Naive thymus-derived CD4-positive, alpha-beta T cell (primary cell): ENCODE measurements at regions not wholly inside any gene's neighbourhood (a gene's known extent, or its start where the extent isn't known, plus 50 kb on each side); places are given as distances from the start of the nearest gene placed in this dataset.

Experiments used
- ATAC-seq: fragments of 150-1000 bp; cut with Tn5 transposase; 2 replicates; pipeline ENCODE4 v1.10.0; 2021; ENCODE audit warnings: mild to moderate bottlenecking, moderate library complexity
- CTCF ChIA-PET: fragments of 350-600 bp; sonication (Branson Sonifier 250); formaldehyde crosslinking; loops from one replicate; lab custom pipeline; 2021; ENCODE audit warnings: antibody characterized with exemption; lab: Charles Lee
- POLR2A ChIA-PET: fragments of 350-600 bp; sonication (Branson Sonifier 250); formaldehyde crosslinking; loops from one replicate; lab custom pipeline; 2021; ENCODE audit warnings: antibody characterized with exemption, inconsistent platforms; lab: Charles Lee
- DNase-seq, 9 donors: peaks; one replicate each; pipeline versions ENCODE4 v3.0.0 to v3.0.0-alpha.2; 2020 to 2022; ENCODE audit warnings: mixed read lengths in 1 of 9
- H3K27ac ChIP-seq: one replicate; pipeline ENCODE4 v1.7.0; 2013; ENCODE audit warnings: mild to moderate bottlenecking, low read depth, low read length, moderate library complexity
- H3K27me3 ChIP-seq, 2 donors: one replicate each; pipeline ENCODE4 v1.7.0; 2013; ENCODE audit warnings: low read length in 2 of 2, mild to moderate bottlenecking in 2 of 2, moderate library complexity in 2 of 2; ENCODE audit not compliant: control insufficient read depth in 2 of 2, insufficient read depth in 2 of 2
- H3K36me3 ChIP-seq, 3 experiments: 1 replicate in 2 of 3; 2 replicates in 1 of 3; pipeline ENCODE4 v1.7.0; 2013; ENCODE audit warnings: low read length in 3 of 3, mild to moderate bottlenecking in 3 of 3, moderate library complexity in 1 of 3; ENCODE audit not compliant: insufficient read depth in 3 of 3, control insufficient read depth in 2 of 3
- H3K4me1 ChIP-seq, 2 donors: one replicate each; pipeline ENCODE4 v1.7.0; 2013; ENCODE audit warnings: low read length in 2 of 2, mild to moderate bottlenecking in 2 of 2, moderate library complexity in 1 of 2; ENCODE audit not compliant: control insufficient read depth in 2 of 2, insufficient read depth in 2 of 2
- H3K4me3 ChIP-seq: 2 replicates; pipeline ENCODE4 v1.7.0; 2013; ENCODE audit warnings: mild to moderate bottlenecking, low read length
- H3K9me3 ChIP-seq, 3 experiments: 1 replicate in 2 of 3; 2 replicates in 1 of 3; pipeline ENCODE4 v1.7.0; 2013; ENCODE audit warnings: low read length in 3 of 3; ENCODE audit not compliant: control insufficient read depth in 2 of 3
- H3K27ac Mint-ChIP-seq, 9 donors: one replicate each; pipeline ENCODE4 v1.8.0; 2020 to 2022; ENCODE audit warnings: mixed read lengths in 9 of 9, mild to moderate bottlenecking in 8 of 9, moderate library complexity in 5 of 9, inconsistent platforms in 2 of 9
- H3K27me3 Mint-ChIP-seq, 5 donors: one replicate each; pipeline ENCODE4 v1.8.0; 2021 to 2022; ENCODE audit warnings: mixed read lengths in 5 of 5, mild to moderate bottlenecking in 1 of 5
- H3K36me3 Mint-ChIP-seq, 5 donors: one replicate each; pipeline ENCODE4 v1.8.0; 2020 to 2022; ENCODE audit warnings: mixed read lengths in 5 of 5, mild to moderate bottlenecking in 3 of 5, inconsistent platforms in 1 of 5
- H3K4me1 Mint-ChIP-seq, 7 donors: one replicate each; pipeline ENCODE4 v1.8.0; 2020 to 2022; ENCODE audit warnings: mixed read lengths in 7 of 7, mild to moderate bottlenecking in 3 of 7, inconsistent platforms in 1 of 7
- H3K4me3 Mint-ChIP-seq, 10 donors: one replicate each; pipeline ENCODE4 v1.8.0; 2020 to 2022; ENCODE audit warnings: mild to moderate bottlenecking in 10 of 10, mixed read lengths in 10 of 10, moderate library complexity in 6 of 10, inconsistent platforms in 2 of 10
- H3K9me3 Mint-ChIP-seq, 11 donors: one replicate each; pipeline ENCODE4 v1.8.0; 2020 to 2022; ENCODE audit warnings: mixed read lengths in 11 of 11, mild to moderate bottlenecking in 4 of 11, inconsistent platforms in 1 of 11, moderate library complexity in 1 of 11
- intact Hi-C, 2 donors: fragments of 100-400 bp; cut with micrococcal nuclease; formaldehyde crosslinking; loops; one replicate each; pipeline ENCODE4 v1.15.1; 2023

DNA sequence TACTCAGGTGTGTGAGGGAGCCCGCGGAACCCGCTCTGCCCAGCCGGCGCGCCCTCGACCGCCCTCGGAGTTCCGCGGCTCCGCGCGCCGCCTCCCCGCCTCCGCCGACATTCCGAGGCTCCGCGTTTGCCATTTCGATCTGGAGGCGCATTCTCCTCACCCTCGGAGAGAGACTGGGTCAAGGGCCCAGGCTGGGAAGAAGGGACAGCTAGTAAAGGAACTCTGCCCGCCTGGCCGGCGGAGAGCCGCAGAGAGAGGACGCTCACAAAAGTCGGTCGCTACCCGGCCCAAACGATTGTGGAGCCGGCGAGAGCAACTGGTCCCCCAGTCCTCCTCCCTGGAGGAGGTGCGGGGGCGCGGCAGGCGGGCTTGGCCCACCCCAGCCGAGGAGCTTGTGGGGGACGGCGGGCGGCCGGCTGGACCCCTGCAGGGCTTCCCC, 74.5 kb upstream of the LEP start:
- Histone ChIP-seq H3K27ac (no peak overlapping the region), H3K4me1 (peaks cover 3 to 4% of the 10 kb centered on the region in 2 donors), H3K27me3 (peaks cover 3 to 33% of the 10 kb centered on the region in 2 donors), H3K36me3 (no peaks in the 10 kb centered on the region), H3K4me3 (peak overlapping the region; percentile 43), H3K9me3 (no peaks in the 10 kb centered on the region)
- H3K9me3 Mint-ChIP-seq, result peaks cover 0 to 4% (median 0%) of the 10 kb centered on the region in 11 donors
- H3K27me3 Mint-ChIP-seq, result peaks cover 54 to 72% (median 68%) of the 10 kb centered on the region in 5 donors
- intact Hi-C loops, result no loop called here
- H3K27ac Mint-ChIP-seq, result no peak overlapping the region
- CTCF ChIA-PET, result no interaction called here
- ATAC-seq (no peak), DNase-seq (peak in 3 of 9 donors; percentile 5 to 11 (median 8))
- POLR2A ChIA-PET, result interaction anchor here (0.7 kb wide), 1 partner anchor 56 kb away, joined by 3 read pairs; no protein-coding TSS in a partner anchor
- H3K36me3 Mint-ChIP-seq, result peaks cover 0 to 7% (median 0%) of the 10 kb centered on the region in 5 donors
- H3K4me1 Mint-ChIP-seq, result peaks cover 3 to 28% (median 22%) of the 10 kb centered on the region in 7 donors
- peak overlapping the region; percentile 35 to 88 (median 78) for H3K4me3 Mint-ChIP-seq

DNA sequence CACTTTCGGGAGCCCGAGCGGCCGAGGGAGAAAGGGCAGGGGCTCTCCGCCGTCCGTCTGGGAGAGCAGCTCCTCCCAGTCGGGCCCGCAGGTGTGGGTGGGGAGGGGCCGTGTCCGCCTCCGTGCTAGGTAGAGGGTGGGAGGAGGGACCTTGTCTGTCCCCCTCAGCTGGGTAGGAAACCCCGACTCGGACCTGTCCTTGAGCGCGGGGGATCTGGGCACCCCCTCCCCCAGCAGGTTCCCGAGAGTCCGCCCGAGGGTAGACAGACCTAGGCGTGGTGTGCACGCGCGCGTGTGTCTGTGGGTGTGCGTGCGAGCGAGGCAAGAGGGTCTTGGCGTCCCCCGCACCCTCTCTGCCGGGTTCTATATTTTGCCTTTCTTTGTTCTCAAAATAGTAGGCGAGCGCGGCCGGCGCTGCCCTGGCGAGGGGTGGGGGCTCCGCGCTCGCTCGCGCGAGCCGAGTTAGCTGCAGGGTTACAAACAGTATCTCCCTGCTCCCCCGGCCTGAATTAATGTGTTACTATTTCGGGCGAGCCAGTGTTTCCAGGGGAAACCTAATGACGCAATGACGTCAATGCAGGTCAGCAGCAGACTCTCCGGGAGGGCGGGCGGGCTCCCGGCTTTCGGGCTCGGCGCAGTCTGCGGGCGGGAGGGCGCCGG, 73.9 kb upstream of the LEP start:
- Histone ChIP-seq H3K27ac (no peak overlapping the region), H3K4me1 (peaks cover 3 to 4% of the 10 kb centered on the region in 2 donors), H3K36me3 (no peaks in the 10 kb centered on the region), H3K4me3 (peak overlapping the region; percentile 43), H3K9me3 (no peaks in the 10 kb centered on the region), H3K27me3 (peaks cover 3 to 33% of the 10 kb centered on the region in 2 donors)
- ATAC-seq, result peak; percentile 26
- POLR2A ChIA-PET, result interaction anchor here (0.7 kb wide), 1 partner anchor 56 kb away, joined by 3 read pairs; no protein-coding TSS in a partner anchor
- CTCF ChIA-PET, result no interaction called here
- Mint-ChIP-seq H3K27me3 (peaks cover 51 to 69% (median 65%) of the 10 kb centered on the region in 5 donors), H3K27ac (no peak overlapping the region), H3K9me3 (peaks cover 0 to 4% (median 0%) of the 10 kb centered on the region in 11 donors), H3K36me3 (peaks cover 0 to 7% (median 0%) of the 10 kb centered on the region in 5 donors), H3K4me1 (peaks cover 3 to 28% (median 22%) of the 10 kb centered on the region in 7 donors), H3K4me3 (peak overlapping the region; percentile 17 to 88 (median 78))
- intact Hi-C loops, result no loop called here
- no peak for DNase-seq

DNA sequence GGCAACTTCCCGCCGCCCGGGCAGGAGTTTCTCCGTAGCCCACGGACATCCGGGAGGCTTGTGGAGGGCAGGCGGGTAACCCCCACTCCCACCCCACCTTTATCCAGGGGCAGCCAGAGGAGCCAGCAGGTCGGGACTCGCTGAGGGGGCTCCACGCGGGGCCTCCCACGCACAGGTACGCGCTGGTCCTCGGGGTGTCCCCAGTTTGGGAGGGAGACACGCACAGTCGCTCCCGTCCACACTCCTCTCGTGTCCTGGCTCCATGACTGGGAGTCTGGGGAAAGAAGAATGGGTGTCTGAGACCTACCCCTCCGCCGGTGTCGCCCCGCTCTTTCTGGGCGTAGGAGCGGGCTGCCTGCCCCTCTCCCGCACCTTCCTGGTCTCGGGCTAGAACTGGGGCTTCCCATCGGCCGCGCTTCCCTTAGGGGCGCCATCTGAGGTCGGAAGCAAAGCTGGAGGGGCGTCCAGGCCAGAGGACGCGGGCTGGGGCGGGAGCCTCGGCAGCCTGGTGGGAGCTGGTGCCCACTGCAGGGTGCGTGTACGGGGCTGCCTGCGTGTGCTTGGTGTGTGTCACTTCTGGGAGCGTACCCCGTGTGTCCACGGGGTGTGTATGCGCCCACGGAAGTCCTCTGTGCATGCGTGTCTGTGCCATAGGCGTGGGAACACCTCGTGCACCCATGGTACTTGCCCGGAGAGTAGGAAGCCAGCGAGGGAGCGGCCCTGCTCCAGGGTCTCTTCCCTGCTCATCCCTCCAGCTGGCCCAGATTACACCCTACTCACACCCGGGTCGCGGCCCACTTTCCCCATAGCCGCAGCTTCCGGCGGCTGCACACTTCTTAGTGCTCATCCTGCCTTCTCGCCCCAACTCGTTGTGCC, 73.0 kb upstream of the LEP start:
- Mint-ChIP-seq H3K27ac (no peak overlapping the region), H3K9me3 (peaks cover 0 to 4% (median 0%) of the 10 kb centered on the region in 11 donors), H3K36me3 (peaks cover 0 to 7% (median 0%) of the 10 kb centered on the region in 5 donors), H3K27me3 (peaks cover 44 to 61% (median 57%) of the 10 kb centered on the region in 5 donors), H3K4me3 (peak overlapping the region; percentile 9 to 88 (median 68)), H3K4me1 (peaks cover 3 to 28% (median 22%) of the 10 kb centered on the region in 7 donors)
- peak; percentile 25 for ATAC-seq
- H3K27me3 ChIP-seq, result peaks cover 2 to 33% of the 10 kb centered on the region in 2 donors
- H3K27ac ChIP-seq, result no peak overlapping the region
- intact Hi-C loops, result loop anchor here in 1 of 2 donors (2.0 kb wide), 1 partner anchor 59 kb away; no protein-coding TSS in a partner anchor
- H3K9me3 ChIP-seq, result no peaks in the 10 kb centered on the region
- H3K36me3 ChIP-seq, result no peaks in the 10 kb centered on the region
- H3K4me1 ChIP-seq, result peaks cover 3 to 4% of the 10 kb centered on the region in 2 donors
- ChIA-PET POLR2A (no interaction called here), CTCF (no interaction called here)
- H3K4me3 ChIP-seq, result no peak overlapping the region
- peak in 1 of 9 donors; percentile 8 for DNase-seq

DNA sequence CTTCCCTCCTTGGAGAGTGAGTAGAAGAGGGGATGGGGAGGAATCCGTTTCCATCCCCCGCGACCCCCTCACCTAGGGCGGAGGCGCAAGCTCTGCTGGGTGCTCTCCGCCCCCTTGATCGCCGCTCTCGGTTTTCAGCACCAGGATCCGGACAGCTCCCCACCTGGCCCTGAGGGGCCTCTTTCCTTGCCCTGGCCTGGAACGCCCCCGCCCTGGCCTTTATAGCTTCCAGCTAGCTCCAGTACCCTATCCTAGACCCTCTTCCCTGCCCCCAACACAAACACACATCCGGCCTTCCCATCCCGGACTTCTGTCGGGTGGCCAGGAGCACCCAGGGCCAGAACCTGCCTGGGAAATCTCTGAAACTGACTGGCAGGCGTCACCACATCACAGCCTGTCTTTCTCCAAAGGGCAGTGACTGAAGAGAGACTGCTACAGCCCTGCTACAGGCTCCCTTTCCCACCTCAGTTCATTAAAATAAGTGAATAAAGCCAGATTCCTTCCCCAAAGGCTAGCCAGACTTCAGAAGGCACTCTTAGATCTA, 72.3 kb upstream of the LEP start:
- Histone ChIP-seq H3K27me3 (peaks cover 0 to 28% of the 10 kb centered on the region in 2 donors), H3K27ac (no peak overlapping the region), H3K36me3 (no peaks in the 10 kb centered on the region), H3K4me1 (peaks cover 3 to 4% of the 10 kb centered on the region in 2 donors), H3K4me3 (no peak overlapping the region), H3K9me3 (no peaks in the 10 kb centered on the region)
- no peak for ATAC-seq
- intact Hi-C loops, result loop anchor here in 1 of 2 donors (2.0 kb wide), 1 partner anchor 60 kb away; no protein-coding TSS in a partner anchor
- ChIA-PET CTCF (no interaction called here), POLR2A (no interaction called here)
- H3K4me1 Mint-ChIP-seq, result peaks cover 3 to 28% (median 22%) of the 10 kb centered on the region in 7 donors
- H3K27me3 Mint-ChIP-seq, result peaks cover 38 to 55% (median 49%) of the 10 kb centered on the region in 5 donors
- H3K4me3 Mint-ChIP-seq, result peak overlapping the region in 9 of 10 donors; percentile 2 to 88 (median 67)
- no peak overlapping the region for H3K27ac Mint-ChIP-seq
- peaks cover 0 to 4% (median 0%) of the 10 kb centered on the region in 11 donors for H3K9me3 Mint-ChIP-seq
- peak in 3 of 9 donors; percentile 9 to 34 (median 12) for DNase-seq
- peaks cover 0 to 7% (median 0%) of the 10 kb centered on the region in 5 donors for H3K36me3 Mint-ChIP-seq

DNA sequence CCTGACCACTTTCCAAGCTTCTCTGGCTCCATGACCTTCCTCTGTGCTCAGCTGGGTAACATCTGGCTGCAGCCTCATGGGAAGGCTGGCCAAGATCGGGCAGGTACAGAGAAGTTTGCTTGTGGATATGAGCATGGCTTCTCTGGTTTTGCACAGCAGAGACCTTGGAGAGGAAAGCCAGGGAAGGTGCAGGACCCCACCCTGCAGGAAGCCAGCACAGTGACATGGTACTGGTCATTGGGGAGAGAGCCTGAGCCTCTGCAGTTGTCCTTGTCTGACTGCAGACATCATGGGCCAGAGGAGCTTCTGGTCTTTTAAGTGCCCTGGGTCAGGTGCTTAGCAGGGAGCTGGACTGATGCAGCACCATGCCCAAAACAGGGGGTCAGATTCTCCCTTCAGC, 70.6 kb upstream of the LEP start:
- no peak overlapping the region for H3K27ac Mint-ChIP-seq
- H3K27me3 ChIP-seq, result peaks cover 0 to 21% of the 10 kb centered on the region in 2 donors
- peaks cover 0 to 1% (median 0%) of the 10 kb centered on the region in 5 donors for H3K36me3 Mint-ChIP-seq
- peaks cover 25 to 54% (median 38%) of the 10 kb centered on the region in 5 donors for H3K27me3 Mint-ChIP-seq
- no peak overlapping the region for H3K4me3 Mint-ChIP-seq
- no peaks in the 10 kb centered on the region for H3K9me3 Mint-ChIP-seq
- CTCF ChIA-PET, result no interaction called here
- no peak overlapping the region for H3K4me3 ChIP-seq
- H3K4me1 ChIP-seq, result peaks cover 3 to 4% of the 10 kb centered on the region in 2 donors
- H3K9me3 ChIP-seq, result no peaks in the 10 kb centered on the region
- H3K36me3 ChIP-seq, result no peaks in the 10 kb centered on the region
- no peak overlapping the region for H3K27ac ChIP-seq
- peaks cover 3 to 23% (median 18%) of the 10 kb centered on the region in 7 donors for H3K4me1 Mint-ChIP-seq
- POLR2A ChIA-PET, result interaction anchor here (0.7 kb wide), 1 partner anchor 707 kb away, joined by 3 read pairs; no protein-coding TSS in a partner anchor
- intact Hi-C loops, result no loop called here
- DNase-seq (no peak), ATAC-seq (no peak)

GRCh38 chr7:128171342-128171918, 69.6 kb upstream of the LEP start:
- Histone ChIP-seq H3K36me3 (no peaks in the 10 kb centered on the region), H3K9me3 (no peaks in the 10 kb centered on the region), H3K4me1 (peaks cover 0 to 3% of the 10 kb centered on the region in 2 donors), H3K27me3 (peaks cover 0 to 17% of the 10 kb centered on the region in 2 donors), H3K27ac (no peak overlapping the region), H3K4me3 (no peak overlapping the region)
- Mint-ChIP-seq H3K4me3 (no peak overlapping the region), H3K9me3 (no peaks in the 10 kb centered on the region), H3K27ac (no peak overlapping the region), H3K36me3 (no peaks in the 10 kb centered on the region), H3K27me3 (peaks cover 19 to 44% (median 30%) of the 10 kb centered on the region in 5 donors), H3K4me1 (peaks cover 3 to 17% (median 15%) of the 10 kb centered on the region in 7 donors)
- ATAC-seq (no peak), DNase-seq (no peak)
- intact Hi-C loops, result no loop called here
- CTCF ChIA-PET, result no interaction called here
- POLR2A ChIA-PET, result no interaction called here
